Vagina (tissue), 2 donors: ENCODE measurements at regions not wholly inside any gene's neighbourhood (a gene's known extent, or its start where the extent isn't known, plus 50 kb on each side); places are given as distances from the start of the nearest gene placed in this dataset.

Source experiments
- DNase-seq, 2 donors: peaks; one replicate each; pipeline ENCODE4 v3.0.0-alpha.2; 2017; ENCODE audit errors: extremely low spot score in 2 of 2
- H3K27ac ChIP-seq: fragments of 200-600 bp; sonication (generic); one replicate; pipeline ENCODE4 v1.5.1; 2019
- H3K27me3 ChIP-seq: fragments of 200-600 bp; sonication (generic); one replicate; pipeline ENCODE4 v1.5.1; 2019
- H3K36me3 ChIP-seq, 2 donors: fragments of 200-600 bp; sonication (generic); one replicate each; pipeline ENCODE4 v1.5.1; 2017 to 2019
- H3K4me1 ChIP-seq: fragments of 200-600 bp; sonication (generic); one replicate; pipeline ENCODE4 v1.5.1; 2019
- H3K4me3 ChIP-seq, 2 donors: fragments of 200-600 bp; sonication (generic); 1 replicate in 1 of 2; 2 replicates in 1 of 2; pipeline ENCODE4 v1.5.1; 2016 to 2019
- H3K9me3 ChIP-seq: fragments of 200-600 bp; sonication (generic); one replicate; pipeline ENCODE4 v1.5.1; 2019
- CTCF ChIP-seq, 3 experiments: fragments of 450-650 bp in 2 of 3; fragments of 200-600 bp in 1 of 3; sonication (generic) in 1 of 3; IDR thresholded peaks; one replicate each; pipeline ENCODE4 v1.5.1; 2017 to 2019; ENCODE audit warnings: antibody characterized with exemption in 3 of 3, mild to moderate bottlenecking in 2 of 3, moderate library complexity in 2 of 3
- POLR2A ChIP-seq, 2 donors: fragments of 450-650 bp; IDR thresholded peaks; one replicate each; pipeline ENCODE4 v1.6.1; 2017; ENCODE audit warnings: antibody characterized with exemption in 2 of 2, mild to moderate bottlenecking in 2 of 2, moderate library complexity in 2 of 2
- POLR2AphosphoS5 ChIP-seq, 2 donors: sonication (generic); formaldehyde crosslinking; IDR thresholded peaks; one replicate each; pipeline ENCODE4 v1.9.0; 2017; ENCODE audit warnings: antibody characterized with exemption in 2 of 2, mild to moderate bottlenecking in 2 of 2, low read depth in 1 of 2; ENCODE audit not compliant: insufficient read depth in 1 of 2
- intact Hi-C: fragments of 100-400 bp; cut with DNase I; formaldehyde crosslinking; loops from one replicate; pipeline ENCODE4 v1.15.1; 2023

GRCh38 chr14:88951370-88951769 is 126.9 kb downstream of the TTC8 start:
- no peak for TF ChIP-seq POLR2AphosphoS5 (IDR thresholded peaks at IDR 0.05; ENCODE audit: insufficient read depth in 1 of 2, low read depth in 1 of 2)
- no peak for TF ChIP-seq POLR2A (IDR thresholded peaks at IDR 0.05)
- TF ChIP-seq CTCF (IDR thresholded peaks at IDR 0.05): no peak
- H3K27me3 ChIP-seq: no peaks in the 10 kb centered on the region
- no peaks in the 10 kb centered on the region for H3K9me3 ChIP-seq
- no peak for DNase-seq
- no peaks in the 10 kb centered on the region for H3K4me1 ChIP-seq
- no peaks in the 10 kb centered on the region for H3K36me3 ChIP-seq
- H3K4me3 ChIP-seq: no peak overlapping the region
- H3K27ac ChIP-seq: no peak overlapping the region
- intact Hi-C loops: no loop called here

- intact Hi-C loops: no loop called here
- H3K9me3 ChIP-seq: no peaks in the 10 kb centered on the region
- no peaks in the 10 kb centered on the region for H3K4me1 ChIP-seq
- H3K4me3 ChIP-seq: no peak overlapping the region
- H3K36me3 ChIP-seq: no peaks in the 10 kb centered on the region
- H3K27me3 ChIP-seq: no peaks in the 10 kb centered on the region
- TF ChIP-seq POLR2AphosphoS5 (IDR thresholded peaks at IDR 0.05; ENCODE audit: insufficient read depth in 1 of 2, low read depth in 1 of 2) (no peak), CTCF (IDR thresholded peaks at IDR 0.05) (no peak), POLR2A (IDR thresholded peaks at IDR 0.05) (no peak)
- H3K27ac ChIP-seq: no peak overlapping the region
- no peak for DNase-seq
Measured at GRCh38 chr14:88952901-88953300, 128.4 kb downstream of the TTC8 start.

GRCh38 chr14:88955455-88955854 is 131.0 kb downstream of the TTC8 start:
- Histone ChIP-seq H3K36me3 (no peaks in the 10 kb centered on the region), H3K27ac (no peak overlapping the region), H3K9me3 (no peaks in the 10 kb centered on the region), H3K4me1 (no peaks in the 10 kb centered on the region), H3K27me3 (no peaks in the 10 kb centered on the region), H3K4me3 (no peak overlapping the region)
- TF ChIP-seq POLR2A (IDR thresholded peaks at IDR 0.05) (no peak), CTCF (IDR thresholded peaks at IDR 0.05) (no peak), POLR2AphosphoS5 (IDR thresholded peaks at IDR 0.05; ENCODE audit: insufficient read depth in 1 of 2, low read depth in 1 of 2) (no peak)
- intact Hi-C loops: no loop called here
- DNase-seq: no peak

- no peak for TF ChIP-seq POLR2AphosphoS5 (IDR thresholded peaks at IDR 0.05; ENCODE audit: insufficient read depth in 1 of 2, low read depth in 1 of 2)
- no peak for TF ChIP-seq CTCF (IDR thresholded peaks at IDR 0.05)
- TF ChIP-seq POLR2A (IDR thresholded peaks at IDR 0.05): no peak
- Histone ChIP-seq H3K4me1 (no peaks in the 10 kb centered on the region), H3K36me3 (no peaks in the 10 kb centered on the region), H3K9me3 (no peaks in the 10 kb centered on the region), H3K27me3 (no peaks in the 10 kb centered on the region), H3K27ac (no peak overlapping the region), H3K4me3 (no peak overlapping the region)
- intact Hi-C loops: no loop called here
- DNase-seq: no peak
Measured at GRCh38 chr14:88960496-88960895, 136.0 kb downstream of the TTC8 start.

- no peak overlapping the region for H3K4me3 ChIP-seq
- DNase-seq: no peak
- H3K27me3 ChIP-seq: no peaks in the 10 kb centered on the region
- no peaks in the 10 kb centered on the region for H3K9me3 ChIP-seq
- no peak overlapping the region for H3K27ac ChIP-seq
- no peak for TF ChIP-seq POLR2AphosphoS5 (IDR thresholded peaks at IDR 0.05; ENCODE audit: insufficient read depth in 1 of 2, low read depth in 1 of 2)
- intact Hi-C loops: no loop called here
- H3K36me3 ChIP-seq: no peaks in the 10 kb centered on the region
- H3K4me1 ChIP-seq: no peaks in the 10 kb centered on the region
Measured at GRCh38 chr14:88961214-88961613, 136.8 kb downstream of the TTC8 start.

- no peak overlapping the region for H3K4me3 ChIP-seq
- no peak for TF ChIP-seq POLR2AphosphoS5 (IDR thresholded peaks at IDR 0.05; ENCODE audit: insufficient read depth in 1 of 2, low read depth in 1 of 2)
- TF ChIP-seq CTCF (IDR thresholded peaks at IDR 0.05): no peak
- TF ChIP-seq POLR2A (IDR thresholded peaks at IDR 0.05): no peak
Measured at GRCh38 chr14:88962356-88962755, 137.9 kb downstream of the TTC8 start.

More at GRCh38 chr14:88962356-88962755, 137.9 kb downstream of the TTC8 start:
- intact Hi-C loops: no loop called here
- H3K36me3 ChIP-seq: no peaks in the 10 kb centered on the region
- no peak for DNase-seq
- no peak overlapping the region for H3K27ac ChIP-seq
- no peaks in the 10 kb centered on the region for H3K9me3 ChIP-seq
- no peaks in the 10 kb centered on the region for H3K27me3 ChIP-seq
- H3K4me1 ChIP-seq: no peaks in the 10 kb centered on the region
